Endothelial cell of umbilical vein (primary cell): ENCODE measurements at regions not wholly inside any gene's neighbourhood (a gene's known extent, or its start where the extent isn't known, plus 50 kb on each side); places are given as distances from the start of the nearest gene placed in this dataset.

Experiments
- BruUV-seq: library from RNA; stranded (reverse); fragments of 400-500 nt; replicated peaks from 2 replicates; lab custom pipeline; 2021; lab: Mats Ljungman, UMichigan
- CTCF ChIA-PET: fragments of 300-600, 350-600 bp; sonication (Branson Sonifier 250); formaldehyde crosslinking; loops from one replicate; lab custom pipeline; 2021; ENCODE audit warnings: antibody characterized with exemption, inconsistent platforms; lab: Charles Lee
- POLR2A ChIA-PET: fragments of 300-600, 350-600 bp; sonication (Branson Sonifier 250); formaldehyde crosslinking; loops from one replicate; lab custom pipeline; 2021; ENCODE audit warnings: antibody characterized with exemption, inconsistent platforms; lab: Charles Lee
- DNase-seq: peaks from one replicate; pipeline ENCODE4 v3.0.0-alpha.2; 2011; ENCODE audit warnings: low read depth, low spot score
- FAIRE-seq: peaks from 2 replicates; lab custom pipeline; 2011; peaks lifted over from hg19 to GRCh38; lab: Jason Lieb, UNC
- H2AFZ ChIP-seq: 2 replicates; pipeline ENCODE4 v1.6.0; 2012; ENCODE audit warnings: low read depth, low read length, control low read depth, inconsistent platforms
- H3K27ac ChIP-seq: 2 replicates; pipeline ENCODE4 v1.5.1; 2011; ENCODE audit warnings: low read depth, mild to moderate bottlenecking, control low read depth, low read length, moderate library complexity; ENCODE audit not compliant: insufficient read depth
- H3K27me3 ChIP-seq, 2 experiments: 2 replicates each; pipeline versions ENCODE4 v1.6.0 to v1.6.1; 2011; ENCODE audit warnings: low read length in 2 of 2, mixed read lengths in 1 of 2; ENCODE audit not compliant: control insufficient read depth in 2 of 2, insufficient read depth in 2 of 2
- H3K36me3 ChIP-seq, 2 experiments: 2 replicates in 1 of 2; 3 replicates in 1 of 2; pipeline ENCODE4 v1.5.1; 2011; ENCODE audit warnings: low read length in 2 of 2, mild to moderate bottlenecking in 1 of 2, moderate library complexity in 1 of 2; ENCODE audit not compliant: control insufficient read depth in 2 of 2, insufficient read depth in 2 of 2; ENCODE audit errors: extremely low read depth in 1 of 2
- H3K4me1 ChIP-seq: 3 replicates; pipeline ENCODE4 v1.5.1; 2011; ENCODE audit warnings: mild to moderate bottlenecking, low read length; ENCODE audit not compliant: control insufficient read depth, insufficient read depth; ENCODE audit errors: extremely low read depth
- H3K4me2 ChIP-seq: 2 replicates; pipeline ENCODE4 v1.6.1; 2011; ENCODE audit warnings: low read length, control low read depth, mixed read lengths; ENCODE audit not compliant: insufficient read depth
- H3K4me3 ChIP-seq, 3 experiments: fragments of 200-600 bp in 1 of 3; sonication (generic), shearing (Covaris generic) in 1 of 3; replicated peaks in 1 of 3; 2 replicates each; pipeline ENCODE4 v1.5.1; 2011 to 2016; ENCODE audit warnings: control low read depth in 3 of 3, low read length in 3 of 3, mild to moderate bottlenecking in 2 of 3, inconsistent platforms in 1 of 3, low read depth in 1 of 3, moderate library complexity in 1 of 3; ENCODE audit not compliant: insufficient read depth in 1 of 3
- H3K79me2 ChIP-seq: 2 replicates; pipeline ENCODE4 v1.6.0; 2012; ENCODE audit warnings: low read length, inconsistent platforms; ENCODE audit not compliant: control insufficient read depth, insufficient read depth
- H3K9ac ChIP-seq: replicated peaks from 2 replicates; pipeline ENCODE3; 2011; ENCODE audit warnings: low read length, control low read depth; ENCODE audit not compliant: insufficient read depth; ENCODE audit errors: extremely low read depth
- H3K9me1 ChIP-seq: replicated peaks from 3 replicates; pipeline ENCODE4 v1.6.0; 2011; ENCODE audit warnings: mild to moderate bottlenecking, low read length; ENCODE audit not compliant: control insufficient read depth, insufficient read depth; ENCODE audit errors: extremely low read depth
- H3K9me3 ChIP-seq: replicated peaks from 2 replicates; pipeline ENCODE4 v1.5.1; 2012; ENCODE audit warnings: low read length, inconsistent platforms; ENCODE audit not compliant: control insufficient read depth, insufficient read depth
- H4K20me1 ChIP-seq: replicated peaks from 2 replicates; pipeline ENCODE3; 2011; ENCODE audit warnings: mild to moderate bottlenecking, low read length; ENCODE audit not compliant: control insufficient read depth, insufficient read depth; ENCODE audit errors: extremely low read depth
- CTCF ChIP-seq, 2 donors: IDR thresholded peaks; 1 replicate in 1 of 2; 2 replicates in 1 of 2; pipeline ENCODE4 v1.5.1; 2011; ENCODE audit warnings: low read length in 2 of 2, mild to moderate bottlenecking in 2 of 2, moderate library complexity in 2 of 2, control low read depth in 1 of 2, inconsistent platforms in 1 of 2, low read depth in 1 of 2; ENCODE audit not compliant: insufficient read depth in 1 of 2; ENCODE audit errors: extremely low read depth in 1 of 2
- EZH2 ChIP-seq: IDR thresholded peaks from 2 replicates; pipeline ENCODE4 v1.6.1; 2012; ENCODE audit warnings: borderline replicate concordance, low read depth, mild to moderate bottlenecking, moderate library complexity, low read length, inconsistent platforms; ENCODE audit not compliant: severe bottlenecking
- JUN ChIP-seq: IDR thresholded peaks from 2 replicates; pipeline ENCODE4 v1.6.1; 2011; ENCODE audit warnings: borderline replicate concordance, low read depth; ENCODE audit not compliant: insufficient read length, insufficient read depth
- MAX ChIP-seq: IDR thresholded peaks from 2 replicates; pipeline ENCODE4 v1.6.1; 2011; ENCODE audit not compliant: insufficient read depth, insufficient read length
- POLR2A ChIP-seq: IDR thresholded peaks from 2 replicates; pipeline ENCODE4 v1.6.1; 2012; ENCODE audit warnings: low read depth, mild to moderate bottlenecking, control low read depth, low read length
- POLR2AphosphoS5 ChIP-seq: IDR thresholded peaks from 2 replicates; pipeline ENCODE4 v1.6.1; 2012; ENCODE audit warnings: low read depth, mild to moderate bottlenecking, control low read depth, low read length, moderate library complexity; ENCODE audit not compliant: insufficient read depth
- dilution Hi-C: fragments of 300-500 bp; cut with MboI; formaldehyde crosslinking; loops from one replicate; pipeline ENCODE4 v1.15.0; 2019; ENCODE audit warnings: low sequenced_read_pairs; ENCODE audit not compliant: extremely low pct_ligation_motif_present
- intact Hi-C: fragments of 100-400 bp; cut with micrococcal nuclease; formaldehyde crosslinking; loops from one replicate; pipeline ENCODE4 v1.10.0; 2022

- dilution Hi-C loops (no loop called here), intact Hi-C loops (no loop called here)
- H3K27me3 ChIP-seq: no peaks in the 10 kb centered on the region
- H3K27ac ChIP-seq: no peak overlapping the region
- H4K20me1 ChIP-seq: no peaks in the 10 kb centered on the region
- DNase-seq (no peak), FAIRE-seq (no peak)
- ChIA-PET CTCF (no interaction called here), POLR2A (no interaction called here)
- H2AFZ ChIP-seq: no peak overlapping the region
- H3K9me1 ChIP-seq: no peaks in the 10 kb centered on the region
- no peaks in the 10 kb centered on the region for H3K4me1 ChIP-seq
- no peaks in the 10 kb centered on the region for H3K36me3 ChIP-seq
- no peak overlapping the region for H3K4me3 ChIP-seq
- no peaks in the 10 kb centered on the region for H3K79me2 ChIP-seq
- no TSS peak for BruUV-seq
- TF ChIP-seq EZH2 (no peak), MAX (no peak), JUN (no peak), POLR2A (no peak), CTCF (IDR thresholded peaks at IDR 0.05; ENCODE audit: extremely low read depth in 1 of 2, insufficient read depth in 1 of 2, low read depth in 1 of 2, low read length in 2 of 2) (no peak), POLR2AphosphoS5 (no peak)
- H3K9ac ChIP-seq: no peak overlapping the region
- H3K4me2 ChIP-seq: no peak overlapping the region
- H3K9me3 ChIP-seq: peaks cover 2% of the 10 kb centered on the region
Observed at GRCh38 chr4:188232428-188232827, 93.2 kb downstream of the TRIML1 start.

- BruUV-seq: no TSS peak
Observed at GRCh38 chr4:188242041-188242440, 102.8 kb downstream of the TRIML1 start.

More at GRCh38 chr4:188242041-188242440, 102.8 kb downstream of the TRIML1 start:
- no peaks in the 10 kb centered on the region for H3K27me3 ChIP-seq
- no peak overlapping the region for H3K4me3 ChIP-seq
- peaks cover 8% of the 10 kb centered on the region for H3K9me3 ChIP-seq
- H3K4me1 ChIP-seq: no peaks in the 10 kb centered on the region
- no peaks in the 10 kb centered on the region for H3K9me1 ChIP-seq
- TF ChIP-seq JUN (no peak), EZH2 (no peak), MAX (no peak), POLR2A (no peak), POLR2AphosphoS5 (no peak)
- H2AFZ ChIP-seq: no peak overlapping the region
- H4K20me1 ChIP-seq: no peaks in the 10 kb centered on the region
- dilution Hi-C loops: no loop called here
- ChIA-PET CTCF (no interaction called here), POLR2A (no interaction called here)
- no peaks in the 10 kb centered on the region for H3K36me3 ChIP-seq
- H3K4me2 ChIP-seq: no peak overlapping the region
- FAIRE-seq: no peak
- H3K27ac ChIP-seq: no peak overlapping the region
- no peaks in the 10 kb centered on the region for H3K79me2 ChIP-seq
- H3K9ac ChIP-seq: no peak overlapping the region
- intact Hi-C loops: no loop called here
- no peak for DNase-seq
